Left lung (tissue), 4 donors: ENCODE measurements at regions not wholly inside any gene's neighbourhood (a gene's known extent, or its start where the extent isn't known, plus 50 kb on each side); places are given as distances from the start of the nearest gene placed in this dataset.

ENCODE experiments used
- ATAC-seq: fragments of 200-7000 bp; cut with Tn5 transposase; one replicate; pipeline ENCODE4 v1.9.1; 2020; ENCODE audit warnings: moderate library complexity
- DNase-seq, 4 donors: peaks; one replicate each; pipeline ENCODE4 v3.0.0-alpha.2; 2013 to 2020
- H3K27ac ChIP-seq, 2 donors: fragments of 200-600 bp; sonication (generic) in 1 of 2; one replicate each; pipeline versions ENCODE4 v1.5.0 to v1.8.0; 2020 to 2021
- H3K27me3 ChIP-seq, 2 donors: fragments of 200-600 bp; sonication (generic) in 1 of 2; one replicate each; pipeline versions ENCODE4 v1.5.0 to v1.8.0; 2020 to 2021
- H3K36me3 ChIP-seq, 2 donors: fragments of 200-600 bp; sonication (generic) in 1 of 2; one replicate each; pipeline versions ENCODE4 v1.5.0 to v1.8.0; 2020 to 2021
- H3K4me1 ChIP-seq, 2 donors: fragments of 200-600 bp; one replicate each; pipeline ENCODE4 v1.8.0; 2021
- H3K4me3 ChIP-seq, 2 donors: fragments of 200-600 bp; sonication (generic) in 1 of 2; one replicate each; pipeline versions ENCODE4 v1.5.0 to v1.8.0; 2020 to 2021; ENCODE audit warnings: mild to moderate bottlenecking in 1 of 2
- H3K9me3 ChIP-seq, 2 donors: fragments of 200-600 bp; sonication (generic) in 1 of 2; one replicate each; pipeline versions ENCODE4 v1.5.0 to v1.8.0; 2020 to 2021
- CTCF ChIP-seq, 2 donors: fragments of 200-600 bp; sonication (generic) in 1 of 2; IDR thresholded peaks; one replicate each; pipeline versions ENCODE4 v1.5.0 to v1.8.0; 2021; ENCODE audit warnings: antibody characterized with exemption in 2 of 2
- intact Hi-C, 2 donors: fragments of 100-400 bp; cut with DNase I; formaldehyde crosslinking; loops; one replicate each; pipeline versions ENCODE4 v1.11.2 to v1.14.2; 2022
- donor health status: DM: no; HTN: yes; CAD: no.
- donor health status: DM: no; HTN: no; CAD: no.

DNA sequence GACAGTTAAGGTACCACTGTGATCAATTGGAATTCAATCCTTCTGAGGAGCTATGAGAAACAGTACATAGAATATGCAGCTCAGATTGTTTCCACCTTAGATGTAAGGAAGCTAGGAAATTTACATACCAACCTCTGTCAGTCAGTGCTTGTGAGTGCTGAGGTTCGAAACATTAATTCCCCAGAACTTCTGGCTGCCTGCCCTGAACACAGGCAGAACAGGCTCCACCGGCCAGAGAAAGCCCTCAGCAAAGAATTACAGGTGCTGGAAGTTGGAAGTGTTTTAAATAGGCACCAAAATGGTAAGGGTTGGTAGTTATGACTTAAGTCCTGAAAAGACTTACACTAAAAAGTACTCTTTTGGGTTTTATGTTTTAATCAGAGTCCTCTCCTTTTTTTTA is 651.8 kb downstream of the C4orf33 start:
- intact Hi-C loops, result no loop called here
- peak; percentile 66 for ATAC-seq
- Histone ChIP-seq H3K4me3 (no peak overlapping the region), H3K27me3 (no peaks in the 10 kb centered on the region), H3K4me1 (no peaks in the 10 kb centered on the region), H3K27ac (no peak overlapping the region), H3K9me3 (no peaks in the 10 kb centered on the region), H3K36me3 (no peaks in the 10 kb centered on the region)
- DNase-seq, result peak in 3 of 4 donors; percentile 16 to 68 (median 35)
- TF ChIP-seq CTCF (IDR thresholded peaks at IDR 0.05), result no peak

GRCh38 chr4:129748991-129749390 is 653.0 kb downstream of the C4orf33 start:
- TF ChIP-seq CTCF (IDR thresholded peaks at IDR 0.05), result no peak
- Histone ChIP-seq H3K9me3 (no peaks in the 10 kb centered on the region), H3K27me3 (no peaks in the 10 kb centered on the region), H3K4me1 (no peaks in the 10 kb centered on the region), H3K36me3 (no peaks in the 10 kb centered on the region), H3K4me3 (no peak overlapping the region), H3K27ac (no peak overlapping the region)
- intact Hi-C loops, result no loop called here
- ATAC-seq, result no peak
- DNase-seq, result peak in 1 of 4 donors; percentile 8

GRCh38 chr4:129751646-129752045 is 655.7 kb downstream of the C4orf33 start:
- no peak for TF ChIP-seq CTCF (IDR thresholded peaks at IDR 0.05)
- no peaks in the 10 kb centered on the region for H3K9me3 ChIP-seq
- H3K27ac ChIP-seq, result no peak overlapping the region
- intact Hi-C loops, result no loop called here
- H3K36me3 ChIP-seq, result no peaks in the 10 kb centered on the region
- no peak overlapping the region for H3K4me3 ChIP-seq
- ATAC-seq (no peak), DNase-seq (no peak)
- H3K4me1 ChIP-seq, result no peaks in the 10 kb centered on the region
- H3K27me3 ChIP-seq, result no peaks in the 10 kb centered on the region

DNA sequence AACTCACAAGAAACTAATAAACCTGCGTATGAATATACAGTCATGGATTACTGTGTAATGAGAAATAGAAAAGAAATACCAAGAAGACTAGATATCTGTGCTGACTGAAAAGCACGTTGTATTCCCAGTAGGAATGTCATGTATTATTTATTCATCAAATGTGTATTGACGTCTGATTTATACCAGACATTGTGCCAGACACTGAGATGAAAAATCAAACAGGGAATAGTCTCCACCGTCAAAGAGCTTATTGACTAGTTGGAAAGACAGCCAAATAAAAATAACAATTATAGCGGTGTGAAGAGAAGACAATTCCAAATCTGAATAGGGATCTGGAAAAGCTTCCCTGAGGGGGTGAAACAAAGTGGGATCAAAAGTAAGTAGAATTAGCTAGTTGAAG is 687.6 kb downstream of the C4orf33 start:
- Histone ChIP-seq H3K27me3 (no peaks in the 10 kb centered on the region), H3K36me3 (no peaks in the 10 kb centered on the region), H3K27ac (no peak overlapping the region), H3K4me3 (no peak overlapping the region), H3K9me3 (no peaks in the 10 kb centered on the region), H3K4me1 (no peaks in the 10 kb centered on the region)
- no peak for DNase-seq
- no peak for TF ChIP-seq CTCF (IDR thresholded peaks at IDR 0.05)
- intact Hi-C loops, result no loop called here
- no peak for ATAC-seq

GRCh38 chr4:129788486-129788885 is 692.5 kb downstream of the C4orf33 start:
- intact Hi-C loops, result no loop called here
- Histone ChIP-seq H3K27me3 (no peaks in the 10 kb centered on the region), H3K4me1 (no peaks in the 10 kb centered on the region), H3K36me3 (no peaks in the 10 kb centered on the region), H3K27ac (no peak overlapping the region), H3K4me3 (no peak overlapping the region), H3K9me3 (no peaks in the 10 kb centered on the region)
- DNase-seq, result no peak
- TF ChIP-seq CTCF (IDR thresholded peaks at IDR 0.05), result no peak
- ATAC-seq, result no peak
